ENCODE measurements at regions not wholly inside any gene's neighbourhood (a gene's known extent, or its start where the extent isn't known, plus 50 kb on each side); places are given as distances from the start of the nearest gene placed in this dataset.

DNA sequence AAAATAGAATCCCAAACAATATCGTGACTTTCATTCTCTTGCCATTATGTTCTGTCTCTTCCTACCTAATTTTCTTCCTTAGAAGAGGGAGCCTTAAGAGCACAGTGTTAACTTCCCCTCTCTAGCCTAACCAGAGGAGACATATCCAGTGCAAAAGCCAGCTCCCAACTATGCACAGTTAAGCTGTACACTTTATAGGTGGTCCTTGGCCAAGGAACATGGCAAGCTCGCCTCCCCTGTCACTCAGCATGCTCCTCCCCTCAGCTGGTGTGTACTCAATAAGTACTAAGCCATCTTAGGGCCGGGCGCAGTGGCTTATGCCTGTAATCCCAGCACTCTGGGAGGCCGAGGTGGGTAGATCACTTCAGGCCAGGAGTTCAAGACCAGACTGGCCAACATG is 255.1 kb upstream of the TMPO start:
- no peak overlapping the region for H3K4me2 ChIP-seq (ENCODE audit: low read depth, low read length)
- TF ChIP-seq EZH2phosphoT487 (IDR thresholded peaks at IDR 0.05; ENCODE audit: low read length) (no peak), EZH2 (optimal IDR thresholded peaks at IDR 0.05; ENCODE audit: low read depth, low read length) (no peak)
- TF ChIP-seq, protein P1, sequence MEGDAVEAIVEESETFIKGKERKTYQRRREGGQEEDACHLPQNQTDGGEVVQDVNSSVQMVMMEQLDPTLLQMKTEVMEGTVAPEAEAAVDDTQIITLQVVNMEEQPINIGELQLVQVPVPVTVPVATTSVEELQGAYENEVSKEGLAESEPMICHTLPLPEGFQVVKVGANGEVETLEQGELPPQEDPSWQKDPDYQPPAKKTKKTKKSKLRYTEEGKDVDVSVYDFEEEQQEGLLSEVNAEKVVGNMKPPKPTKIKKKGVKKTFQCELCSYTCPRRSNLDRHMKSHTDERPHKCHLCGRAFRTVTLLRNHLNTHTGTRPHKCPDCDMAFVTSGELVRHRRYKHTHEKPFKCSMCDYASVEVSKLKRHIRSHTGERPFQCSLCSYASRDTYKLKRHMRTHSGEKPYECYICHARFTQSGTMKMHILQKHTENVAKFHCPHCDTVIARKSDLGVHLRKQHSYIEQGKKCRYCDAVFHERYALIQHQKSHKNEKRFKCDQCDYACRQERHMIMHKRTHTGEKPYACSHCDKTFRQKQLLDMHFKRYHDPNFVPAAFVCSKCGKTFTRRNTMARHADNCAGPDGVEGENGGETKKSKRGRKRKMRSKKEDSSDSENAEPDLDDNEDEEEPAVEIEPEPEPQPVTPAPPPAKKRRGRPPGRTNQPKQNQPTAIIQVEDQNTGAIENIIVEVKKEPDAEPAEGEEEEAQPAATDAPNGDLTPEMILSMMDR (IDR thresholded peaks at IDR 0.05; ENCODE audit: low read length): no peak

DNA sequence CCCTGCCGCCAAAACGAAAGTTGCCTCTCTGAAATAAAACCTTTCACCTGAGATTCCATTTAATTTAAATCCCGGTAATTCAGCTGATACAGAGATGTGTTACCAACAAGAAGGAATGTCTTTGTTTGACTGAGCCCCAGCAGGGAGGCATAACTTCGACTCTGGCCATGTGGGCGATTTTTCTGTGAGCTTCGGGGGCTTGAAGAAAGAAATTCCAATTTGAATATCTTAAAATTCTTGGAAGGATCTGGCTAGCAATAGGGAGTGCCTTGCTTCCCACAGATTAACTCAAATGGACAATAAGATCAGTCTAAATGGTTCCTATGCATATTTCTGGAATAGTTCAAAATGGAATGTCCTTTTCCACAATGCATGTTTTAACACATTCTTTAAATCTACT is 252.5 kb upstream of the TMPO start:
- Histone ChIP-seq H3K4me1 (ENCODE audit: low read length) (no peaks in the 10 kb centered on the region), H3K9me2 (replicated peaks; ENCODE audit: insufficient read depth, low read length) (no peaks in the 10 kb centered on the region), H3K9me3 (replicated peaks; ENCODE audit: insufficient read depth, low read length) (no peaks in the 10 kb centered on the region), H2AFZ (ENCODE audit: low read length) (no peak overlapping the region), H3K9ac (ENCODE audit: low read length) (no peak overlapping the region), H3K27ac (ENCODE audit: low read length) (no peak overlapping the region), H3K4me3 (ENCODE audit: low read length) (no peak overlapping the region), H3K79me2 (ENCODE audit: low read length) (no peaks in the 10 kb centered on the region), H3F3A (ENCODE audit: insufficient read depth, low read length) (no peaks in the 10 kb centered on the region), H3K27me3 (replicated peaks; ENCODE audit: insufficient read depth, low read length) (no peaks in the 10 kb centered on the region), H3K4me2 (ENCODE audit: low read depth, low read length) (no peak overlapping the region), H3K36me3 (replicated peaks; ENCODE audit: insufficient read depth, low read length) (no peaks in the 10 kb centered on the region), H4K20me1 (ENCODE audit: insufficient read depth, low read length) (no peaks in the 10 kb centered on the region)
- TF ChIP-seq EZH2phosphoT487 (IDR thresholded peaks at IDR 0.05; ENCODE audit: low read length): no peak
- TF ChIP-seq EZH2 (optimal IDR thresholded peaks at IDR 0.05; ENCODE audit: low read depth, low read length): no peak
- TF ChIP-seq, protein P1 (IDR thresholded peaks at IDR 0.05; ENCODE audit: low read length): no peak
- no peak for DNase-seq

More for the DNA sequence above, 255.1 kb upstream of the TMPO start:
- Histone ChIP-seq H3K4me1 (ENCODE audit: low read length) (no peaks in the 10 kb centered on the region), H3K27ac (ENCODE audit: low read length) (no peak overlapping the region), H3K36me3 (replicated peaks; ENCODE audit: insufficient read depth, low read length) (no peaks in the 10 kb centered on the region), H3F3A (ENCODE audit: insufficient read depth, low read length) (no peaks in the 10 kb centered on the region), H3K27me3 (replicated peaks; ENCODE audit: insufficient read depth, low read length) (no peaks in the 10 kb centered on the region), H3K9me3 (replicated peaks; ENCODE audit: insufficient read depth, low read length) (no peaks in the 10 kb centered on the region), H3K9ac (ENCODE audit: low read length) (no peak overlapping the region), H3K4me3 (ENCODE audit: low read length) (no peak overlapping the region), H2AFZ (ENCODE audit: low read length) (no peak overlapping the region), H3K9me2 (replicated peaks; ENCODE audit: insufficient read depth, low read length) (no peaks in the 10 kb centered on the region), H4K20me1 (ENCODE audit: insufficient read depth, low read length) (no peaks in the 10 kb centered on the region), H3K79me2 (ENCODE audit: low read length) (no peaks in the 10 kb centered on the region)
- no peak for DNase-seq

DNA sequence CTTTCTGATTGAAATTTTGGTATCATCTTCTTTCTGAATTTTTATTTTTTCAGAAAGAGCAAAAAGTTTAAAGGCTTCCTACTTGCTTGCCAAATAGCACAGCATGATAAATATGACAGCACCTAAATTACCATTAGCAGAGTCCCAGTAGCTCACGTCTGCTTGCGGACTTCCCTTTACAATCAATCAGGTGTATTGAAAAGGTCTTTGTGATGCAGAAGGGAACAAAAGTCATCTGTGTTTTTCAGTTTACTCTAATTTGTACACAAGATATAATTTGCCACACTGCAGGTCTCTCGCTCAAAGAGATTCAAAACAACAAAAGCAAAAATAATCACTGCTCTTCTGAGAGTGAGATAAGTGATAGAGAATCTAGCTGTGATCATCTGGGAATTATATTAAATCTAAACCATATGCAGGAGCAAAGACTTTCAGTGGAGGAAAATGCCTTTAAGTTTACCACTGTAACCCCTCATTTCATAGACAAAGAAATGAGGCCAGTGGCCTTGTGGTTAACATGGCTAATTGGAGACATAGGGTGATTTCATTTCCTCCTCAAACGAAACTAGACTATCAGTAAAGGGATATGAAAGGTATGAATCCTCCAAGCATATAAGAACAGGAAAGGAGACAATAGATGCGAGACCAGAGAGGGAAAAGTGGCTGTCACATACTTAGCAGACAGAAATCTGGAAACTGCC is 240.8 kb upstream of the TMPO start:
- Histone ChIP-seq H3K9me2 (replicated peaks; ENCODE audit: insufficient read depth, low read length) (no peaks in the 10 kb centered on the region), H3K9me3 (replicated peaks; ENCODE audit: insufficient read depth, low read length) (no peaks in the 10 kb centered on the region), H3K79me2 (ENCODE audit: low read length) (no peaks in the 10 kb centered on the region), H3F3A (ENCODE audit: insufficient read depth, low read length) (peaks cover 12% of the 10 kb centered on the region), H4K20me1 (ENCODE audit: insufficient read depth, low read length) (no peaks in the 10 kb centered on the region), H3K4me3 (ENCODE audit: low read length) (peak overlapping the region; percentile 14; the same call in 1 of the 2 replicates), H2AFZ (ENCODE audit: low read length) (no peak overlapping the region), H3K4me2 (ENCODE audit: low read depth, low read length) (peak overlapping the region; percentile 74), H3K36me3 (replicated peaks; ENCODE audit: insufficient read depth, low read length) (no peaks in the 10 kb centered on the region), H3K27me3 (replicated peaks; ENCODE audit: insufficient read depth, low read length) (no peaks in the 10 kb centered on the region), H3K27ac (ENCODE audit: low read length) (peak overlapping the region; percentile 44; the same call in 1 of the 2 replicates), H3K9ac (ENCODE audit: low read length) (no peak overlapping the region), H3K4me1 (ENCODE audit: low read length) (peaks cover 17% of the 10 kb centered on the region)
- peak; percentile 84 for DNase-seq
- TF ChIP-seq, protein P1 (IDR thresholded peaks at IDR 0.05; ENCODE audit: low read length): no peak
- TF ChIP-seq EZH2 (optimal IDR thresholded peaks at IDR 0.05; ENCODE audit: low read depth, low read length): no peak
- TF ChIP-seq EZH2phosphoT487 (IDR thresholded peaks at IDR 0.05; ENCODE audit: low read length): no peak
